Effector memory CD8-positive, alpha-beta T cell (primary cell): ENCODE measurements at regions not wholly inside any gene's neighbourhood (a gene's known extent, or its start where the extent isn't known, plus 50 kb on each side); places are given as distances from the start of the nearest gene placed in this dataset.
"Not testable (repeated sequence)": the region's sequence is repeated elsewhere in the genome, so short reads cannot be mapped to it uniquely, and the experiment has no call there.

Experiments used
- ATAC-seq: fragments of 150-1000 bp; cut with Tn5 transposase; replicated peaks from 2 replicates; pipeline ENCODE4 v1.10.0; 2021; ENCODE audit warnings: mild to moderate bottlenecking, moderate library complexity
- DNase-seq, 3 experiments: peaks; one replicate each; pipeline ENCODE4 v3.0.0; 2021
- H3K27ac Mint-ChIP-seq, 2 donors: one replicate each; pipeline ENCODE4 v1.8.0; 2022; ENCODE audit warnings: mild to moderate bottlenecking in 2 of 2, mixed read lengths in 2 of 2, moderate library complexity in 2 of 2
- H3K27me3 Mint-ChIP-seq, 2 donors: one replicate each; pipeline ENCODE4 v1.8.0; 2022; ENCODE audit warnings: mixed read lengths in 2 of 2
- H3K36me3 Mint-ChIP-seq: one replicate; pipeline ENCODE4 v1.8.0; 2022; ENCODE audit warnings: mild to moderate bottlenecking, moderate library complexity, mixed read lengths; ENCODE audit not compliant: insufficient read depth
- H3K4me1 Mint-ChIP-seq, 2 donors: one replicate each; pipeline ENCODE4 v1.8.0; 2022; ENCODE audit warnings: low read depth in 2 of 2, mixed read lengths in 2 of 2
- H3K4me3 Mint-ChIP-seq, 2 donors: one replicate each; pipeline ENCODE4 v1.8.0; 2022; ENCODE audit warnings: mild to moderate bottlenecking in 2 of 2, mixed read lengths in 2 of 2, moderate library complexity in 2 of 2
- H3K9me3 Mint-ChIP-seq, 2 donors: one replicate each; pipeline ENCODE4 v1.8.0; 2022; ENCODE audit warnings: mixed read lengths in 2 of 2

DNA sequence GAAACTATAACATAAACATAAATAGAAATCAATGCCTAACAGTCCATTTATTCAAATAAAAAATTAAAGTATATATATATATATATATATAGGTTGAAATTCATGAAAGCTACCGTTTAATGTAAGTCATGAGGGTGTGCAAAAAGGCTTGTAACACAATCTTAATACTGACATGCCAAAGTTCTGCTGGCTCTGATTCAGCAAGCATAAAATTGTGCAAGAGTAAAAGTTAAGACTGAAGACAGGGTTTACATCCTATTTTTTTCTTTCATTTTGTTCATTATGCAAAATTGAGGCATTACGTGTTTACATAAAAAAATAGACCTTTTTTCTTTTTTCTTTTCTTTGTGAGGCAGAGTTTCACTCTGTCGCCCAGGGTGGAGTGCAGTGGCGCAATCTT, 984.2 kb downstream of the FSCB start:
- ATAC-seq (no peak), DNase-seq (no peak)
- H3K4me3 Mint-ChIP-seq: no peak overlapping the region
- H3K27me3 Mint-ChIP-seq: no peaks in the 10 kb centered on the region
- H3K9me3 Mint-ChIP-seq: peaks cover 8% of the 10 kb centered on the region in 2 donors
- H3K4me1 Mint-ChIP-seq: no peaks in the 10 kb centered on the region
- H3K27ac Mint-ChIP-seq: no peak overlapping the region
- H3K36me3 Mint-ChIP-seq: no peaks in the 10 kb centered on the region

DNA sequence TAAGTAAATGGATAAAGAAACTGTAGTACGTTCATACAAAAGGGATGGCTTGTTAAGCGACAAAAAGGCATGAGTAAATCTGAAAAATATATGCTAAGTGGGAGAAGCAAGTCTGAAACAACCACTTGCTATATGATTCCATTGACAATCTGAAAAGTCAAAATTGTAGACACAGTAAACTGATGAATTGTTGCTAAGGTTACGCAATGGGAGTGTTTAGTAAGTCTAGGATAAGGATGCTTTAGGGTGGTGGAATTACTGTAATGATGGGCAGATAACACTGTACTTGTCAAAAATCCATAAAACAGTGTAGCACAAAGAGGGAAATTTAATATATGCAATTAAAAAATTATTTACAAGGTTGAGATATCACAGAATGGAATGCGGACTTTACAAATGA, 984.9 kb downstream of the FSCB start:
- no peak for ATAC-seq
- Mint-ChIP-seq H3K9me3 (peaks cover 8% of the 10 kb centered on the region in 2 donors), H3K4me1 (no peaks in the 10 kb centered on the region), H3K27ac (no peak overlapping the region), H3K36me3 (no peaks in the 10 kb centered on the region), H3K27me3 (no peaks in the 10 kb centered on the region), H3K4me3 (no peak overlapping the region)
- DNase-seq: no peak

DNA sequence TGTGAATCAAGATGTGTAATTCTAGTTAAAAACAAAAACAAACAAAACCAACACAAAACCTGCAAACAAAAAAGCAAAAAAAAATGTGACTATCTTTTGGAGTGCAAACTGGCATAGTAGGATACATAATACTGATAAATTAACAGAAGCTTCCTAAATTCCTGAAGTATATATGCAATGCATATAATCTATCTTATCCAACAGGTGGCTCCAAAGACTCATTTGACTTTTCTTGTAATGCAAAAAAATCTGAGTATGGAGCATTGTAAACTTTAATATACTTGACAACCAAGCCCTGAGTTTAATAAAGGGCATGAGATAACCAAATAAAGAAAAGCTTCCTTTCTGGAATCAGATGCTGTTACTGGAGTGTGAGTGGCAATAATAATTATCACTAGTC, 1003.6 kb downstream of the FSCB start:
- Mint-ChIP-seq H3K36me3 (no peaks in the 10 kb centered on the region), H3K27me3 (no peaks in the 10 kb centered on the region), H3K27ac (no peak overlapping the region), H3K4me3 (no peak overlapping the region), H3K9me3 (peaks cover 3 to 4% of the 10 kb centered on the region in 2 donors), H3K4me1 (no peaks in the 10 kb centered on the region)
- ATAC-seq (no peak), DNase-seq (no peak)

DNA sequence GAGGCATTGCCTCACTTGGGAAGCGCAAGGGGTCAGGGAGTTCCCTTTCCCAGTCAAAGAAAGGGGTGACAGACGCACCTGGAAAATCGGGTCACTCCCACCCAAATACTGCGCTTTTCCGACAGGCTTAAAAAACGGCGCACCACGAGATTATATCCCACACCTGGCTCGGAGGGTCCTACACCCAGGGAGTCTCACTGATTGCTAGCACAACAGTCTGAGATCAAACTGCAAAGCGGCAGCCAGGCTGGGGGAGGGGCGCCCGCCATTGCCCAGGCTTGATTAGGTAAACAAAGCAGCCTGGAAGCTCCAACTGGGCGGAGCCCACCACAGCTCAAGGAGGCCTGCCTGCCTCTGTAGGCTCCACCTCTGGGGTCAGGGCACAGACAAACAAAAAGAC, 1014.7 kb downstream of the FSCB start:
- not testable (repeated sequence) for H3K4me3 Mint-ChIP-seq, H3K36me3 Mint-ChIP-seq, H3K4me1 Mint-ChIP-seq, H3K9me3 Mint-ChIP-seq, H3K27ac Mint-ChIP-seq, DNase-seq, H3K27me3 Mint-ChIP-seq, ATAC-seq

DNA sequence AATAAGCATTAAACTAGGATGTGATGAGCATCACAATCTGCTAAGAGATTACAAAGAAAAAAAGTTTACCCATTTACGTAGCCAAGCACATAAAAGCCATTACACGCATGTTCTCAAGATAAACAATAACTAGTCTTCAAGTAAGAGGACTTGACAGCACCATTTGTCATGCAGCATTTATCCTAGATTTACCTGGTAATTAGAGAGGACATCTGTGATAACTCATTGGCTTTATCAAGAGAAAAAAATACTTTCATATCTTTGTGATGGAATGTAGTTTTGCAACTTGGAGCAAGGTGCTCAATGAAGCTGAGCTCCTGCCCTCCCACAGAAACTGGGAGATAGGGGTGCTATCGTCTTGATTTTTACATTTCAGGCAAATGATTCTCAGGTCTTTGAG, 1023.7 kb downstream of the FSCB start:
- DNase-seq (no peak), ATAC-seq (no peak)
- Mint-ChIP-seq H3K9me3 (peaks cover 0 to 5% of the 10 kb centered on the region in 2 donors), H3K36me3 (peaks cover 3% of the 10 kb centered on the region), H3K4me1 (no peaks in the 10 kb centered on the region), H3K27ac (no peak overlapping the region), H3K4me3 (no peak overlapping the region), H3K27me3 (no peaks in the 10 kb centered on the region)

DNA sequence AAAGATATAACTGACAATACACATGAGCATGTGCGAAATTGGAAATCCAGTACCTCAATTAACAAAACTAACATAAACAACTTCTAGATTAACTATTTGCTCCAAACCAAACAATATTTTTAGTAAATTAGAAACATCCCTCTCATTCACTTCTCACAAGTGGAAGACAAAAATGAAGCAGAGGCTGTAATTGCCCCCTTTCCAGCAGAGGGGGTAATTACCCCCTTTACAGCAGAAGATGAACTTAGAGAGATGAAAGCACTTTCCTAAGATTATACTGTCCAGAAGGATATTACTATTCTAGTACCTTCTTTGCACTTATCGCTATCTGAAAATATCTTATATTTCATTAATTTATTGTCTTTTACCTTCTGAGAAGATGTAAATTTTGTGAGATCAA, 1025.2 kb downstream of the FSCB start:
- ATAC-seq (no peak), DNase-seq (no peak)
- Mint-ChIP-seq H3K27ac (no peak overlapping the region), H3K36me3 (no peaks in the 10 kb centered on the region), H3K4me1 (no peaks in the 10 kb centered on the region), H3K9me3 (peaks cover 0 to 7% of the 10 kb centered on the region in 2 donors), H3K4me3 (no peak overlapping the region), H3K27me3 (no peaks in the 10 kb centered on the region)

DNA sequence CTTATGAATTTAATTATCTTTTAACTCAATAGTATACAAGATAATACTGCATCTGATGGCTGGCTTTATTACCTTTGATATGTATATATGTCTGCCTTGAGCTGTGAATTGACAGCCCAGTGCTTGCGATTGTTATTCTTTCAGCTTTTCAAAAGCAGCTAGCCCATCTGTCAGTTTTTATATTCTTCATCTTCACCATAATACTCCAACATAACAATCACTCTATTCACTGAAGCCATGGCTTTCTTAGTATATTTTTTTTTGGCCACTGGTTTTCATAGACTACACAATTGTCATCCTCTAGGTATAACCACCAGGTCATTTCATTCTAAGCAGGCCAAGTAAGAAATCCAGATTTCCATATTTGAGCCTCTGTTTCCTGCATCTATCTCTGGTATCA, 1026.1 kb downstream of the FSCB start:
- no peak for ATAC-seq
- H3K9me3 Mint-ChIP-seq: peaks cover 0 to 7% of the 10 kb centered on the region in 2 donors
- H3K4me3 Mint-ChIP-seq: no peak overlapping the region
- H3K27me3 Mint-ChIP-seq: no peaks in the 10 kb centered on the region
- no peaks in the 10 kb centered on the region for H3K36me3 Mint-ChIP-seq
- no peaks in the 10 kb centered on the region for H3K4me1 Mint-ChIP-seq
- DNase-seq: no peak
- no peak overlapping the region for H3K27ac Mint-ChIP-seq

DNA sequence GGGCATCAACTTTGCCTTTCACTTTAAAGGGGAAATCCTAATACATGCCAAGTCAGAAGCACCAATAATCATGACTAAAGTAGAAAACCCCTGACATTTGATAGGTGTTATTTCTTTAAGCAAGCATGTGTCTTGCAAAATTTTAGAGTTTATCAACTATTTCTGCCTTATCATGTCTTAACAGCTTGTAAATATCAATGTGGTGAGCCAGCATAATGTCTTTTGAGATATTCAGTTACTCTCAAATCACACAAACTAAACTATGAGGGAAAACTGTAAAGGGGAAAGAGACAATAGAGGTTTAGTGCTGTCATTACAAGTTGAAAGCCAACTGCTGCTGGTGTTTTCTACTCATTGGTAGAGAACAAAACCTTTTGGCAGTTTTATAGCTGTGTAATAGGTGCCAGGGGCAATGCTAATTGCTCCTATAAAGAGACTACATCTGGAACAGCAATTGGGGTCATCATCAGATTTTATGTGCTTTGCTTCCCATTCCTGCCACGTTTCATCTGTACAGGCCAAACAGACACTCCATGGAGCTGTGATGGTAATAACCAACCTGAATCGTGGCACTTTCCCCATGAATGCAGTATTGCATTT, 1027.4 kb downstream of the FSCB start:
- Mint-ChIP-seq H3K27ac (no peak overlapping the region), H3K9me3 (peaks cover 0 to 7% of the 10 kb centered on the region in 2 donors), H3K27me3 (no peaks in the 10 kb centered on the region), H3K4me3 (no peak overlapping the region), H3K36me3 (no peaks in the 10 kb centered on the region), H3K4me1 (no peaks in the 10 kb centered on the region)
- DNase-seq: no peak
- ATAC-seq: no peak

DNA sequence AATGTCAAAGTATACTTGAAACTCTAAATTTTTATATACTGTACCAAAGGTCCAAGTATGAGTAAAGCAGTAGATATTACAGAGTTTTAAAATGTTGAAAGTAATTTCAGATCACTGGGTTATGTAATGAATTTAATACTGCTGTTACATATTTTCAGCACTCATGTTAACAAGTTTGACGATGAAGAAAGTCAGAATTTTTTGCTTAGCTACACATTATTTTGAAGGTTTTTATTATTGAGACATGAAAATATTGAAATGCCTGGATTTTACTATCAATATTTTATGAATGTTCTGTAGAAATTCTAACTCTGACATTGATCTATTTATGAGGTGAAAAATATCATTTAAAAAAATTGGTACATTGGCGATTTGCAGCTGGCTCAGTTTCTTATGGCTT, 1030.3 kb downstream of the FSCB start:
- no peaks in the 10 kb centered on the region for H3K27me3 Mint-ChIP-seq
- H3K4me3 Mint-ChIP-seq: no peak overlapping the region
- ATAC-seq (no peak), DNase-seq (no peak)
- no peaks in the 10 kb centered on the region for H3K36me3 Mint-ChIP-seq
- H3K4me1 Mint-ChIP-seq: no peaks in the 10 kb centered on the region
- H3K9me3 Mint-ChIP-seq: peaks cover 2 to 4% of the 10 kb centered on the region in 2 donors
- H3K27ac Mint-ChIP-seq: no peak overlapping the region

DNA sequence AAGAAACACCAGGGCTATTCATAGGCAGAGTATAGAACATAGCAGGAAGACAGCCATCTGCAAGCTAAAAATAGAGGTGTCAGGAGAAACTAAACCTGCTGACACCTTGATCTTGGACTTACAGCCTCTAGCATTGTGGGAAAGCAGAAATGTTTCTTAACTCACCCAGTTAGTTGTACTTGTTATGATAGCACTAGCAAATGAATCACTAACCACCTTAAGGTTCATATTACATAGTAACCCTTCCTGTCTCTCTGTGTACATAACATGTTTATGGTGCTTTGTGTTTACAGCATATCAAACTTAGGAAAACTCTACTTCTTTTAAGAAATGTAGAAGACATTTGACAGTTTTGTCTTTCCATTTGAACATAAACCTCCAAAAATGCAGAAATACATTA, 1031.3 kb downstream of the FSCB start:
- Mint-ChIP-seq H3K4me1 (no peaks in the 10 kb centered on the region), H3K9me3 (peaks cover 8% of the 10 kb centered on the region in 2 donors), H3K36me3 (no peaks in the 10 kb centered on the region), H3K4me3 (no peak overlapping the region), H3K27ac (no peak overlapping the region), H3K27me3 (no peaks in the 10 kb centered on the region)
- DNase-seq (no peak), ATAC-seq (no peak)

DNA sequence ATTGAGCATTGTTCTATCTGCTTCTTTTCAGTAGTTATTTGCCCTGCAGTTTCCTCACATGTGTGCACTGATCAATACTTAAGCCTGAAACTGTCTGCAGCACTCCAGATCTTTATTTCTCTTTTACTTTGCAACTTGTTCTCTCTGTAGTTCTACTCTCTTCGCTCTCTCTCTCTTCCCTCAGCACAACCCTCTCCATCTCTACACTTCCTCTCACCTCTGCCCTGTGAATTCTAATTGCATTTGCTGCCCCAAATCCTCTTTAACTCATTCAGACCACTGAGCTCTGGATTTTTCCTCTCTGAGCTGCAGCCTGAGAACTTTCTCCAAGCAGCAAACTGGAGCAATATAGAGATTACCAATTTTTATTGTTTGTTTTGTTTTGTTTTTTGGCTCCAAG, 1035.5 kb downstream of the FSCB start:
- no peak overlapping the region for H3K4me3 Mint-ChIP-seq
- DNase-seq: no peak
- no peak overlapping the region for H3K27ac Mint-ChIP-seq
- peaks cover 6 to 8% of the 10 kb centered on the region in 2 donors for H3K9me3 Mint-ChIP-seq
- H3K27me3 Mint-ChIP-seq: no peaks in the 10 kb centered on the region
- H3K36me3 Mint-ChIP-seq: no peaks in the 10 kb centered on the region
- ATAC-seq: no peak
- no peaks in the 10 kb centered on the region for H3K4me1 Mint-ChIP-seq

DNA sequence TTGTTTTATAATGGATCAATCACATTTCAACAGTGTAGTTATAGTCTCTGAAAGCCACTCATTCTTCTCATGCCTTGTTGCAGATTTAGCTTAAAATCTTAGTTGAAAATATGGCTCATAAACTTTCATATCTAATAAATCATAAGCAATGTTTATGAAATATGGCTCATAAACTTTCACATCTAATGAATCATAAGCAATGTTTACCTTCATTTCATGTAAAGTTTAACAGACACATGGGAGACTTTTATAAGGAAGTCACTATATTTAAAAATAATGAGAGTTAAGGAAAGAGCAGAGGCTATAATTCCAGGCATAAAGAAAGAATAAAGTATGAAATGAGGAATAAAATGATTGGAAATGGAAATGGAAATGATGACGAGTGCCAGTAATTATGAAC, 1042.1 kb downstream of the FSCB start:
- Mint-ChIP-seq H3K4me3 (no peak overlapping the region), H3K4me1 (no peaks in the 10 kb centered on the region), H3K9me3 (peaks cover 6 to 21% of the 10 kb centered on the region in 2 donors), H3K27me3 (no peaks in the 10 kb centered on the region), H3K27ac (no peak overlapping the region), H3K36me3 (no peaks in the 10 kb centered on the region)
- ATAC-seq: no peak
- no peak for DNase-seq

DNA sequence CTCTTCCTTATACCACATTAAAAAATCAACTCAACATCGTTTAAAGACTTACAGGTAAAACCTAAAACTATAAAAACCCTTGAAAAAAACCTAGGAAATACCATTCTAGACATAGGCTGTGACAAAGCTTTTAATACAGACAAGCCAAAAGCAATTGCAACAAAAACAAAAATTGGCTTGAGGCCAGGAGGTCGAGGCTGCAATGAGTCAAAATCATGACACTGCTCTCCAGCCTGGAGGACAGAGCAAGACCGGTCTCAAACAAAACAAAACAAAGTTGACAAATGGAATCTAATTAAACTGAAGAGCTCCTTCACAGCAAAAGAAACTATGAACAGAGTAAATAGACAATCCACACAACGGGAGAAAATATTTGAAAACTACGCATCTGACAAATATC, 1057.8 kb downstream of the FSCB start:
- Mint-ChIP-seq H3K27ac (no peak overlapping the region), H3K9me3 (peaks cover 5 to 22% of the 10 kb centered on the region in 2 donors), H3K4me3 (no peak overlapping the region), H3K27me3 (no peaks in the 10 kb centered on the region), H3K4me1 (peaks cover 0 to 2% of the 10 kb centered on the region in 2 donors), H3K36me3 (no peaks in the 10 kb centered on the region)
- ATAC-seq (no peak), DNase-seq (no peak)

DNA sequence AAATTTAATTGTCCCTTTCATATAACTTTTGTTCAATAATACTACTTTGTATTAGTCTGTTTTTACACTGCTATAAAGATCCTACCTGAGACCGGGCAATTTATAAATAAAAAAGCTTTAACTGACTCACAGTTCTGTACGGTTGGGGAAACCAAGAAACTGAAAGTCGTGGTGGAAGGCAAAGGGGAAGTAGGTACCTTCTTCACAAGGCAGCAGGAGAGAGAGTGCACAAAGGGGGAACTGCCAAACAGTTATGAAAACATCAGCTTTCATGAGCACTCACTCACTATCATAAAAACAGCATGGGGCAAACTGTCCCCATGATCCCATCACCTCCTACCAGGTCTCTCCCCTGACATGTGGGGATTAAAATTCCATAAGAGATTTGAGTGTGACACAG, 1069.0 kb downstream of the FSCB start:
- H3K4me1 Mint-ChIP-seq: no peaks in the 10 kb centered on the region
- no peak overlapping the region for H3K27ac Mint-ChIP-seq
- no peak for DNase-seq
- no peak overlapping the region for H3K4me3 Mint-ChIP-seq
- H3K9me3 Mint-ChIP-seq: peaks cover 2 to 9% of the 10 kb centered on the region in 2 donors
- H3K36me3 Mint-ChIP-seq: no peaks in the 10 kb centered on the region
- no peak for ATAC-seq
- no peaks in the 10 kb centered on the region for H3K27me3 Mint-ChIP-seq

DNA sequence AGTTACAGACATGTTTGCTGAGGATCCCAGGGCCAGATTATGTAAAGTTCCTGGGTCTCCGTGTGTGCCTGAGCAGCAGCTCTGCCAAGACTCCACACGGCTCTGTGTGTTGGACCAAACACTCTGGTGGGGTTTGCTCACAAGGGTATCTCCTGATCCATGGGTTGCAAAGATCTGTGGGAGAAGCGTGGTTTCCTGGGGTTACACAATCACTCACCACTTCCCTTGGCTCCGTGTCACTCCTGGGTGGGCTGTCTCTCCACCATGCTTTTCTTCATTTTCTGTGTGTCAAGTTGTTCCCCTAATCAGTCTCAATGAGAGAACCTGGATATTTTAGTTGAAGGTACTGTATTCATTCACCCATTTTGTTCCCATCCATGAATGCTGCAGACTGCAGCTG, 1088.8 kb downstream of the FSCB start:
- H3K27me3 Mint-ChIP-seq: no peaks in the 10 kb centered on the region

More for the DNA sequence above, 1088.8 kb downstream of the FSCB start:
- no peaks in the 10 kb centered on the region for H3K4me1 Mint-ChIP-seq
- no peak overlapping the region for H3K4me3 Mint-ChIP-seq
- no peaks in the 10 kb centered on the region for H3K36me3 Mint-ChIP-seq
- H3K27ac Mint-ChIP-seq: no peak overlapping the region
- DNase-seq (no peak), ATAC-seq (no peak)
- H3K9me3 Mint-ChIP-seq: peaks cover 6 to 12% of the 10 kb centered on the region in 2 donors
